Ovary (tissue), 7 donors: ENCODE measurements at regions not wholly inside any gene's neighbourhood (a gene's known extent, or its start where the extent isn't known, plus 50 kb on each side); places are given as distances from the start of the nearest gene placed in this dataset.
"Not testable (repeated sequence)": the region's sequence is repeated elsewhere in the genome, so short reads cannot be mapped to it uniquely, and the experiment has no call there.

Source experiments
- DNase-seq, 5 donors: peaks; one replicate each; pipeline ENCODE4 v3.0.0-alpha.2; 2019 to 2020
- H3K27ac ChIP-seq, 2 donors: fragments of 200-600 bp; one replicate each; pipeline versions ENCODE4 v1.5.1 to v1.8.0; 2019 to 2022
- H3K27me3 ChIP-seq: fragments of 200-600 bp; one replicate; pipeline ENCODE4 v1.8.0; 2022
- H3K36me3 ChIP-seq: fragments of 200-600 bp; sonication (generic); one replicate; pipeline ENCODE4 v1.5.1; 2019
- H3K4me1 ChIP-seq: one replicate; pipeline ENCODE4 v1.8.1; 2013; ENCODE audit warnings: mild to moderate bottlenecking, moderate library complexity; ENCODE audit not compliant: insufficient read depth
- H3K4me3 ChIP-seq: fragments of 200-600 bp; sonication (generic); one replicate; pipeline ENCODE4 v1.5.1; 2017
- H3K9me3 ChIP-seq, 2 donors: fragments of 200-600 bp in 1 of 2; sonication (generic) in 1 of 2; one replicate each; pipeline versions ENCODE4 v1.5.1 to v1.8.1; 2013 to 2019; ENCODE audit warnings: mild to moderate bottlenecking in 1 of 2, moderate library complexity in 1 of 2
- WGBS, 3 donors: extraction: QIAGEN DNeasy Blood & Tissue Kit in 1 of 3; methylation state at CpG; one replicate each; pipeline versions ENCODE4 v1.1.5 to v1.1.7; 2013 to 2017; 5-methylcytosine and 5-hydroxymethylcytosine counted together
- intact Hi-C, 4 donors: fragments of 100-400 bp; cut with DNase I; formaldehyde crosslinking; loops; one replicate each; pipeline versions ENCODE4 v1.11.0 to v1.15.1; 2022 to 2023
- donor health status: DM: no; HTN: no; CAD: no; lungs with moderate emphysema.
- donor health status: DM: no; HTN: no; CAD: no.
- donor health status: Bipolar disorder and iron deficiency.
- donor health status: DM: no; HTN: no; CAD: no.
- donor health status: DM: yes; HTN: yes; CAD: no.

- H3K4me3 ChIP-seq, H3K9me3 ChIP-seq, H3K36me3 ChIP-seq, DNase-seq, intact Hi-C loops, H3K4me1 ChIP-seq, H3K27ac ChIP-seq, H3K27me3 ChIP-seq: not testable (repeated sequence)
- WGBS, 3 donors, result no CpG with 5 or more reads among the region's 8 CpGs
Measured at GRCh38 chr21:7743940-7744339, 2777.4 kb upstream of the TPTE start.

GRCh38 chr21:7744406-7745099 lies 2776.8 kb upstream of the TPTE start:
- H3K27ac ChIP-seq, H3K36me3 ChIP-seq, H3K9me3 ChIP-seq, H3K27me3 ChIP-seq, H3K4me1 ChIP-seq, intact Hi-C loops, DNase-seq, H3K4me3 ChIP-seq: not testable (repeated sequence)
- WGBS, 3 donors, result no CpG with 5 or more reads among the region's 49 CpGs

- no CpG with 5 or more reads among the region's 33 CpGs for WGBS, 3 donors
- intact Hi-C loops, H3K36me3 ChIP-seq, DNase-seq, H3K27ac ChIP-seq, H3K4me3 ChIP-seq, H3K9me3 ChIP-seq, H3K4me1 ChIP-seq, H3K27me3 ChIP-seq: not testable (repeated sequence)
Measured at GRCh38 chr21:7745100-7745450, 2776.3 kb upstream of the TPTE start.

- DNase-seq, H3K27ac ChIP-seq, H3K9me3 ChIP-seq, H3K36me3 ChIP-seq, H3K27me3 ChIP-seq, H3K4me3 ChIP-seq, H3K4me1 ChIP-seq, intact Hi-C loops: not testable (repeated sequence)
- 100% methylated on average over 2 of the region's 2 CpGs; no CpG with 5 or more reads in 2 of the 3 donors for WGBS, 3 donors
Measured at GRCh38 chr21:7747964-7748363, 2773.4 kb upstream of the TPTE start.

- H3K27ac ChIP-seq, H3K27me3 ChIP-seq, H3K36me3 ChIP-seq, H3K9me3 ChIP-seq, H3K4me3 ChIP-seq, DNase-seq, H3K4me1 ChIP-seq, intact Hi-C loops: not testable (repeated sequence)
- WGBS, 3 donors, result no CpG with 5 or more reads among the region's 2 CpGs
Measured at GRCh38 chr21:7752611-7753010, 2768.8 kb upstream of the TPTE start.

GRCh38 chr21:7753380-7753877 lies 2768.0 kb upstream of the TPTE start:
- H3K4me1 ChIP-seq, intact Hi-C loops, H3K4me3 ChIP-seq, H3K27me3 ChIP-seq, DNase-seq, H3K9me3 ChIP-seq, H3K27ac ChIP-seq, H3K36me3 ChIP-seq: not testable (repeated sequence)
- WGBS, 3 donors, result 80% methylated on average over 6 of the region's 11 CpGs; no CpG with 5 or more reads in 2 of the 3 donors

- H3K27me3 ChIP-seq, DNase-seq, H3K4me1 ChIP-seq, H3K9me3 ChIP-seq, H3K4me3 ChIP-seq, intact Hi-C loops, H3K36me3 ChIP-seq, H3K27ac ChIP-seq: not testable (repeated sequence)
- no CpG with 5 or more reads among the region's 5 CpGs for WGBS, 3 donors
Measured at GRCh38 chr21:7769985-7770384, 2751.4 kb upstream of the TPTE start.

- H3K4me1 ChIP-seq, H3K36me3 ChIP-seq, H3K27ac ChIP-seq, intact Hi-C loops, DNase-seq, H3K4me3 ChIP-seq, H3K9me3 ChIP-seq, H3K27me3 ChIP-seq: not testable (repeated sequence)
- no CpG with 5 or more reads among the region's 5 CpGs for WGBS, 3 donors
Measured at GRCh38 chr21:7774219-7774618, 2747.2 kb upstream of the TPTE start.

GRCh38 chr21:7775327-7775984 lies 2745.9 kb upstream of the TPTE start:
- H3K4me1 ChIP-seq, H3K36me3 ChIP-seq, H3K27ac ChIP-seq, intact Hi-C loops, H3K4me3 ChIP-seq, H3K27me3 ChIP-seq, H3K9me3 ChIP-seq: not testable (repeated sequence)
- peak in 1 of 5 donors; percentile 1 for DNase-seq
- WGBS, 3 donors, result 86 to 94% (median 87%) methylated on average over 6 of the region's 7 CpGs

- DNase-seq, intact Hi-C loops, H3K9me3 ChIP-seq, H3K4me3 ChIP-seq, H3K27me3 ChIP-seq, H3K27ac ChIP-seq, H3K36me3 ChIP-seq, H3K4me1 ChIP-seq: not testable (repeated sequence)
- WGBS, 3 donors, result 64 to 94% (median 74%) methylated on average over 1 of the region's 6 CpGs
Measured at GRCh38 chr21:7776035-7776434, 2745.3 kb upstream of the TPTE start.

- H3K4me3 ChIP-seq, H3K9me3 ChIP-seq, H3K36me3 ChIP-seq, H3K4me1 ChIP-seq, H3K27ac ChIP-seq, intact Hi-C loops, DNase-seq, H3K27me3 ChIP-seq: not testable (repeated sequence)
- WGBS, 3 donors, result no CpG with 5 or more reads among the region's 2 CpGs
Measured at GRCh38 chr21:7776622-7777021, 2744.8 kb upstream of the TPTE start.

GRCh38 chr21:7777289-7777688 lies 2744.1 kb upstream of the TPTE start:
- H3K27me3 ChIP-seq, H3K4me3 ChIP-seq, DNase-seq, H3K36me3 ChIP-seq, intact Hi-C loops, H3K27ac ChIP-seq, H3K4me1 ChIP-seq, H3K9me3 ChIP-seq: not testable (repeated sequence)
- WGBS, 3 donors, result 58 to 64% methylated on average over 4 to 8 of the region's 11 CpGs; no CpG with 5 or more reads in 1 of the 3 donors
